Stimulated activated CD4-positive, alpha-beta T cell treated with anti-CD3 and anti-CD28 coated beads, TNF-alpha, amount 100 ng/mL, for 4 hours (primary cell): ENCODE measurements at regions not wholly inside any gene's neighbourhood (a gene's known extent, or its start where the extent isn't known, plus 50 kb on each side); places are given as distances from the start of the nearest gene placed in this dataset.
"Not testable (repeated sequence)": the region's sequence is repeated elsewhere in the genome, so short reads cannot be mapped to it uniquely, and the experiment has no call there.

Experiments
- DNase-seq, 3 experiments: peaks; one replicate each; pipeline ENCODE4 v3.0.0-alpha.2; 2020; ENCODE audit warnings: low read depth in 3 of 3

GRCh38 chr5:96483878-96484277 lies 50.8 kb upstream of the PCSK1 start:
- DNase-seq: no peak

- no peak for DNase-seq
Measured at GRCh38 chr5:96487859-96488258, 54.8 kb upstream of the PCSK1 start.

GRCh38 chr5:96489532-96489931 lies 56.5 kb upstream of the PCSK1 start:
- DNase-seq: no peak

- no peak for DNase-seq
Measured at GRCh38 chr5:96492459-96493047, 59.5 kb upstream of the PCSK1 start.

GRCh38 chr5:96493219-96493790 lies 60.3 kb upstream of the PCSK1 start:
- no peak for DNase-seq

- not testable (repeated sequence) for DNase-seq
Measured at GRCh38 chr5:96495412-96495811, 62.4 kb upstream of the PCSK1 start.

GRCh38 chr5:96497027-96497426 lies 64.0 kb upstream of the PCSK1 start:
- not testable (repeated sequence) for DNase-seq

GRCh38 chr5:96499753-96500345 lies 66.8 kb upstream of the PCSK1 start:
- no peak for DNase-seq

GRCh38 chr5:96501991-96502646 lies 69.1 kb upstream of the PCSK1 start:
- DNase-seq: no peak

- no peak for DNase-seq
Measured at GRCh38 chr5:96503501-96504236, 70.6 kb upstream of the PCSK1 start.

- DNase-seq: no peak
Measured at GRCh38 chr5:96506376-96506775, 73.3 kb upstream of the PCSK1 start.

- DNase-seq: no peak
Measured at GRCh38 chr5:96506866-96507527, 73.9 kb upstream of the PCSK1 start.

GRCh38 chr5:96509316-96509715 lies 76.3 kb upstream of the PCSK1 start:
- no peak for DNase-seq

GRCh38 chr5:96509721-96510350 lies 76.8 kb upstream of the PCSK1 start:
- no peak for DNase-seq

GRCh38 chr5:96516631-96517071 lies 83.6 kb upstream of the PCSK1 start:
- DNase-seq: no peak

GRCh38 chr5:96517295-96517694 lies 84.2 kb upstream of the PCSK1 start:
- no peak for DNase-seq

GRCh38 chr5:96520345-96520744 lies 87.3 kb upstream of the PCSK1 start:
- DNase-seq: no peak

- no peak for DNase-seq
Measured at GRCh38 chr5:96522635-96523355, 89.7 kb upstream of the PCSK1 start.

GRCh38 chr5:96527768-96528661 lies 95.0 kb upstream of the PCSK1 start:
- DNase-seq: no peak
